NCI-H2107 treated with DMSO at 0.1 percent for 48 hours (cell line): ENCODE measurements at regions not wholly inside any gene's neighbourhood (a gene's known extent, or its start where the extent isn't known, plus 50 kb on each side); places are given as distances from the start of the nearest gene placed in this dataset.
"Not testable (repeated sequence)": the region's sequence is repeated elsewhere in the genome, so short reads cannot be mapped to it uniquely, and the experiment has no call there.

ENCODE experiments used
- DNase-seq: peaks from one replicate; lab custom pipeline; 2025; ENCODE audit not compliant: unreplicated experiment; lab: John Stamatoyannopoulos, UW

- no peak for DNase-seq
Observed at GRCh38 chr20:19868441-19868840, 110.4 kb downstream of the RIN2 start.

- DNase-seq, result no peak
Observed at GRCh38 chr20:19872001-19872400, 113.9 kb downstream of the RIN2 start.

- no peak for DNase-seq
Observed at GRCh38 chr20:19874040-19874727, 116.1 kb downstream of the RIN2 start.

- no peak for DNase-seq
Observed at GRCh38 chr20:19875376-19876221, 117.5 kb downstream of the RIN2 start.

GRCh38 chr20:19876828-19877460 lies 118.9 kb downstream of the RIN2 start:
- no peak for DNase-seq

- DNase-seq, result not testable (repeated sequence)
Observed at GRCh38 chr20:19879874-19880255, 121.8 kb downstream of the RIN2 start.

- DNase-seq, result no peak
Observed at GRCh38 chr20:19880256-19881079, 122.4 kb downstream of the RIN2 start.

GRCh38 chr20:19881080-19881840 lies 123.2 kb downstream of the RIN2 start:
- no peak for DNase-seq

GRCh38 chr20:19881990-19882389 lies 123.9 kb downstream of the RIN2 start:
- no peak for DNase-seq

GRCh38 chr20:19882446-19882845 lies 124.4 kb downstream of the RIN2 start:
- DNase-seq, result no peak

- no peak for DNase-seq
Observed at GRCh38 chr20:19883501-19883900, 125.4 kb downstream of the RIN2 start.

GRCh38 chr20:19885594-19885938 lies 127.5 kb downstream of the RIN2 start:
- DNase-seq, result no peak

GRCh38 chr20:19885939-19886660 lies 128.0 kb downstream of the RIN2 start:
- DNase-seq, result no peak

- no peak for DNase-seq
Observed at GRCh38 chr20:19886661-19887288, 128.7 kb downstream of the RIN2 start.

GRCh38 chr20:19887556-19888268 lies 129.4 kb upstream of the NAA20 start:
- DNase-seq, result no peak

GRCh38 chr20:19888269-19888671 lies 128.9 kb upstream of the NAA20 start:
- peak; percentile 47 for DNase-seq

- DNase-seq, result peak; percentile 9
Observed at GRCh38 chr20:19889011-19889953, 127.9 kb upstream of the NAA20 start.
